Left colon (tissue), 2 donors: ENCODE measurements at regions not wholly inside any gene's neighbourhood (a gene's known extent, or its start where the extent isn't known, plus 50 kb on each side); places are given as distances from the start of the nearest gene placed in this dataset.
"Not testable (repeated sequence)": the region's sequence is repeated elsewhere in the genome, so short reads cannot be mapped to it uniquely, and the experiment has no call there.

Experiments
- ATAC-seq: fragments of 200-7000 bp; cut with Tn5 transposase; one replicate; pipeline ENCODE4 v1.9.1; 2020; ENCODE audit warnings: mild to moderate bottlenecking, moderate library complexity
- DNase-seq, 2 donors: peaks; one replicate each; pipeline ENCODE4 v3.0.0-alpha.2; 2020
- intact Hi-C, 2 donors: fragments of 100-400 bp; cut with DNase I in 1 of 2; cut with micrococcal nuclease in 1 of 2; formaldehyde crosslinking; loops; one replicate each; pipeline versions ENCODE4 v1.11.2 to v1.14.0; 2022; cut with DNase I, micrococcal nuclease
- donor health status: DM: no; HTN: no; CAD: no.
- donor health status: DM: yes; HTN: yes; CAD: no.

DNA sequence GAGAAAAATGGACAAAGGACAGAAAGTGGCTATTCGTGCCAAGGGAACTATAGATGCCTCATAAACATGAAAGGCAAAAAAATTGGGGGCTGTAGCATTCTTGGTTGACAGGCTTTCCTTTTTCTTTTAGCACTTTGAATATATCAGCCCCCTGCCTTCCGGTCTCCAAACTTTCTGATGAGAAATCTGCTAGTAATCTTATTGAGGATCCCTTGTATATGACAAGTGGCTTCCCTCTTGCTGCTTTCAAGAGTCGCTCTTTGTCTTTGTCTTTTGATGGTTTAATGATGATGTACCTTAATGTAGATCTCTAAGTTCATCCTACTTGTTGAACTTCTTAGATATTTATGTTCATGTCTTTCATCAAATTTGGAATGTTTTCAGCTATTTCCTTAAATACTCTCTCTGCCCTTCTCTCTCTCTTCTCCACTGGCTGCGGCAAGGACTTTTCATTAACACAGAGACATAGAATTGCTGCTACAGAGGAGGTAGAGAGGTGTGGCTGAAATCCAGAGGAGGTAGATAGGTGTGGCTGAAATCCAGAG, 59.4 kb upstream of the EPHB3 start:
- no peak for DNase-seq
- intact Hi-C loops, result no loop called here
- ATAC-seq, result no peak

DNA sequence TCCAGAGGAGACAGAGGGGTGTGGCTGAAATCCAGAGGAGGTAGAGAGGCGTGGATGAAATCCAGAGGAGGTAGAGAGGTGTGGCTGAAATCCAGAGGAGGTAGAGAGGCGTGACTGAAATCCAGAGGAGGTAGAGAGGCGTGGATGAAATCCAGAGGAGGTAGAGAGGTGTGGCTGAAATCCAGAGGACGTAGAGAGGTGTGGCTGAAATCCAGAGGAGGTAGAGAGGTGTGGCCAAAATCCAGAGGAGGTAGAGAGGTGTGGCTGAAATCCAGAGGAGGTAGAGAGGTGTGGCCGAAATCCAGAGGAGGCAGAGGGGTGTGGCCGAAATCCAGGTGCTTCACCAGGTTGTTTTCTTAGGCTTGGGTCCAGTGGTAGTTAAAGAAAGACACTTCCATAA, 58.7 kb upstream of the EPHB3 start:
- DNase-seq, ATAC-seq, intact Hi-C loops: not testable (repeated sequence)

DNA sequence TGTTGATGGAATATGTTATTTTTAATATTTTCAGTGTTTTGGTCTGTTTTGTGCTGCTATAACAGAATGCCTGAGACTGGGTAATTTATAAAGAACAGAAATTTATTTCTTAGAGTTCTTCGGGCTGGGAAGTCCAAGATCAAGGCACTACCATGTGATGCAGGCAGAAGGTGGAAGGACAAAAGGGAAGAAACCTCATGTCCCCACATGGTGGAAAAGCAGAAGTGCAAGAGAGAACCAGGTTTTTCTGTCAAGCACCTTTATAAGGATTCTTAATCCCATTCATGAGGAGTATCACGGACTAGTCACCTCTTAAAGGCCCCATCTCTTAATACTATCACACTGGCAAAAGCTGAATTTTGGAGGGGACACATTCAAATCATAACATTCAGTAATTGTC, 57.9 kb upstream of the EPHB3 start:
- no peak for DNase-seq
- no peak for ATAC-seq
- intact Hi-C loops, result no loop called here

GRCh38 chr3:184505076-184505878, 56.3 kb upstream of the EPHB3 start:
- ATAC-seq, result no peak
- DNase-seq, result no peak
- intact Hi-C loops, result no loop called here

DNA sequence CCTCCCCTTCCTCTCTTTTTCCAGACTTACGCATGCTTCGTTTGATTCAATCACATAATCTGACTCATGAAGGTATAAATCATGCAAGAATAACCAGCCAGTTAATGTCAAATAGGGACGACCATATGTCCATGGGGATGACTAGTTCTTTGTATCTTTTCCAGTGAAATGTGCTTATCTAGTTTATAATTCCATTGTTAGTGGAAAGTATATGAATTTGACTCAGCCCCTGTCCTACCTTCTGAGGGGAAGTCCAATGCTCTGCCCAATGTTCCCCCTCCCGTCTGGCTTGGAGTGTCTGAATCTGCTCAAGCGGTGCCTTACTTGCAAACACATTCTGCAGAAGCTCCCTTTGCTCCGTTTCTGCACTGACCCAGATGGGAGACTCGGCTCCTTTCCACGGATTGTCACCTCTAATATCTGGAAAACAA, 55.0 kb upstream of the EPHB3 start:
- intact Hi-C loops, result no loop called here
- ATAC-seq (no peak), DNase-seq (no peak)

- intact Hi-C loops, result no loop called here
Observed at GRCh38 chr3:184508938-184509337, 52.6 kb upstream of the EPHB3 start.

DNA sequence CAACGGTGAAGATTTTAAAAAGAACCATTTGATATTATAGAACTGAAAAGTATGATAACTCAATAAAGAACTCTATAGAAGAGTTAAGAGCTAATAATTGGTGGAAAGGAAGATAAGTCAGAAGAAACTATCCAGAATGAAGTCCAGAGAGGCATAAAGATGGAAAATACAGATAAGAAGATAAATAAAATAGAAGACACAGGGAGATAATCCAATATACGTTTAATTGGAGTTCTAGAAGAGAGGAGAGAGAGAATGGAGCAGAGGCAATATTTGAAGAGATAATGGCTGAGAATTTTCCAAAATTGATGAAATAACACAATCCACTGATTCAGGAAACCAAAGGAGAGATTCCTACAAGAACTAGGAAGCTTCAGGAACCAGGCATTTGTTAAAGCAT, 49.8 kb upstream of the EPHB3 start:
- DNase-seq (no peak), ATAC-seq (no peak)
- intact Hi-C loops, result loop anchor here in 1 of 2 donors (5.0 kb wide), 1 partner anchor 139 kb away; no protein-coding TSS in a partner anchor

More at GRCh38 chr3:184508938-184509337, 52.6 kb upstream of the EPHB3 start:
- DNase-seq, result no peak
- ATAC-seq, result no peak
